ENCODE measurements at regions not wholly inside any gene's neighbourhood (a gene's known extent, or its start where the extent isn't known, plus 50 kb on each side); places are given as distances from the start of the nearest gene placed in this dataset.
A peak's percentile ranks its signal among the peaks of the same experiment; 100 is the strongest.

- no peak for DNase-seq (ENCODE audit: low read depth in 2 of 2)
These were observed 322.0 kb downstream of the RND3 start for GRCh38 chr2:150165442-150165841.

- no peak for DNase-seq (ENCODE audit: low read depth in 2 of 2)
These were observed 325.1 kb downstream of the RND3 start for GRCh38 chr2:150162241-150162942.

- peak; percentile 69 for DNase-seq (ENCODE audit: low read depth in 2 of 2)
These were observed 327.4 kb downstream of the RND3 start for GRCh38 chr2:150160058-150160457.

DNA sequence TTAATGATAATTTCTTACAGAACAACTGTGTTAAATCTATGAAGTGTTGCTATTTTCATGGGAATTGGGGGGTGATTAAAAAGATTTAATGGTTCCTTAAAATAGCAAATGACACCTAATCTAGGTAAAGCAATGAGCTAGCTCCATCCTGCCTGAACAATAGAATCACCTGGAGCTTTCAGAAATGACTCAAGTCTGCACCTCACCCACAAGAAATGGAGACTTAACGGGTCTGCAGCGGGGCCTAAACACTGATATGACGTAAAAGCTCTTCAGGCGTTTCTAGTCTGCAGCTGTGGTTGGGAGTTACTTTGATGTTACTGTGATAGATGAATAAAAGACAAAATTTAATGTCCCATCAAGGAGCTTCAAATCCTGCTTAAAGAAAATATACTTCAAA is 328.2 kb downstream of the RND3 start:
- no peak for DNase-seq (ENCODE audit: low read depth in 2 of 2)

DNA sequence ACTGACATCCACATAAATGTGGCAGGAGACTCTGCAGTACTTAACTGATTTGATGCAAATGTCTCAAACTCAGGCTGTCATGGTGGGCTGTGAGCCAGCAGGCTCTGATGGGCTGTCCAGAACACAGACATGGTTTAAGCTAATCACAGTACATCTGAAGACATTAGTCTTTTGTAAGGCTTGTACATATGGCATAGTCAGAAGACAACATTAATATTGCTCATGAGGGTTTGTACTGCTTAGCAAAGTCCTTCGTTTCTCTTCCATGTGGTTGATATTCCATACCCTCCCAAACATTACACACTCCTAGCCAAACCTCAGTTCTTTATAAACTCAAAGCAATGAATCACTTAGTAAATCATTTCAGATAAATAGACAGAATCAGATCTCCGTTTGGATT is 330.6 kb downstream of the RND3 start:
- no peak for DNase-seq (ENCODE audit: low read depth in 2 of 2)

DNA sequence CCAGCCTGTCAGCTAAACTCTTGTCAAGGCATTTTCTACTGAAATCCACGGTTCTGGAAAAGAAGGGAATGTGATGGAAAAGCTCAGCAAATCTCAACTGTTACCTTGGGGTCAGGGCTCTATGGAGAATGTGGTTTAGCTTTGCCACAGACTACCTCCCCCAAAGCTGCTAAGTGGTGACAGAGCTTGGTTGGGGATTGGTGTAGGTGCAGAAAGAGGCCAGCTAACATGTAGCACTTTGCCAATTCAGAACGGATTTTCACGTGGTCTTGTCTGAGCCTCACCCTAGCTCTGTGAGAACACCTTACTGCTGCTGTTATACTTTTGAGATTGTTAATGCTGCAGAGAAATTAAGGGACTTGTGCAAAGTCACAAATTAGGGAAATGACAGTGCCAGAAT is 331.1 kb downstream of the RND3 start:
- no peak for DNase-seq (ENCODE audit: low read depth in 2 of 2)

DNA sequence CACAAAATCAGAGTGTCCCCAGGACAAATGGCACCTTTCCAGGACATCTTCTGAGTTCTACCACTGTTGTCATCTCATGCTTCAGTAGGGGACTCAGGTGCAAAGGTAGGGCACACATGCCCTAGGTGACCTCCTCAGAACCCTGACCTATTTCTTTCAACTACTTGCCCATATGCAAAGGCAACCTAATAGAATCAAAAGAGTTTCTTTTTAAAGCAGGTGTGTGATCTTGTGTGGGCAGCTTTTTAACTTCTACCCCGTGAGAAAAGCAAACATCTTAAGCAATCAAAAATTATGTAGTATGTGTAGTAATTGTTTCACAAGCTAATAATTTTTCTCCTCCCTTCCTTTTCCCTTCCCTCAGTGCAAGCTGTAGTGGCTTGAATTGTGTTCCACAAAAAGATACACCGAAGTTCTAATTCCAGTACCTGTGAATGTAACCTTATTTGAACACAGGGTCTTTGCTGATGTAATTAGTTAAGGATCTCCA is 333.1 kb downstream of the RND3 start:
- no peak for DNase-seq (ENCODE audit: low read depth in 2 of 2)

DNA sequence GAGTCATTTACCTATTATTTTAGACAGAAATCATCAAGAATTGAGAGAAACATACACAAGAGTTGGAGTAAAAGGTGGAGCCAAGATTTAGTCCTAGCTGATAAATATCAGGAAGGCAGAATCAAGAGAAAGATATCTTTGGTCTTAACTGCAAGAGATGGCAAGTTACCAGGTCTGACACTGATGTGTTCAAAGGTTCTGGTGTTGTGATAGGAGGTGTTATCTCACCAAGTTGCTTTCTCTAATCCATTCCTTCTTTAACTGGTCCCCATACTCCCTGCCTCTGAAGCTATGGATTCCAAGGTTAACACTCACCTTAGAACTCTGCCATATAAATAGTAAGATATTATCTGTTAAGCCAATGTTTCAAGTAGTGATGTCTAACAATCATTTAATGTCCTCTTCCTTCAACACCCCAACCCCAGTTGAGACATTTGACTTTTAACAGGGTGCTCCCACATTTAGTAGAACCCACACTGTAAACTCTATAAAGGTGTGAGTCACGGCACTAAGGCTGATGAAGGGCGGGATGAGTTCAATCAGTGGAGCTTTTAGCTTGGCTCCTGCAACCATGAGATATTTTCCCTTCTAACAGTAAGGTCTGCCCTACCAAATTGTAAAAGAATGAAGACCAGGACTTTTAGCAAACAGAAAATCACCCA is 333.7 kb downstream of the RND3 start:
- DNase-seq (ENCODE audit: low read depth in 2 of 2), result no peak

GRCh38 chr2:150152230-150152629 is 335.2 kb downstream of the RND3 start:
- DNase-seq (ENCODE audit: low read depth in 2 of 2), result no peak

GRCh38 chr2:150150144-150150543 is 337.3 kb downstream of the RND3 start:
- no peak for DNase-seq (ENCODE audit: low read depth in 2 of 2)

GRCh38 chr2:150147889-150148683 is 339.4 kb downstream of the RND3 start:
- DNase-seq (ENCODE audit: low read depth in 2 of 2), result no peak

DNA sequence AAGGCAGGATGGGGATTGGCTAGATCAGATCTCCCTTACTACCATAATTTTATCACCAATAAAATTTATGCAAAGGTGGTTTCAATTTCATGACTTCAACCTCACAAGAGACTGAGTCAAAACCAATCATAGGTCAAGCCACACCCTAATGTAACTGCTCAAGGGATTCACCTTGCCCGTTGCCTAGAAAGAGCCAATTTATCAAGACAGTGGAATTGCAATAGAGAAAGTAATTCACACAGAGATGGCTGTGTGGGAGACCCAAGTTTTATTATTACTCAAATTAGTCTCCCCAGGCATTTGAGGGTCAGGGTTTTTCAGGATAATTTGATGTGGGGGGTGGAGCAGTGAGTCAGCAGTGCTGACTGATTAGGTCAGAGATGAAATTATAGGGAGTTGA is 340.6 kb downstream of the RND3 start:
- no peak for DNase-seq (ENCODE audit: low read depth in 2 of 2)

DNA sequence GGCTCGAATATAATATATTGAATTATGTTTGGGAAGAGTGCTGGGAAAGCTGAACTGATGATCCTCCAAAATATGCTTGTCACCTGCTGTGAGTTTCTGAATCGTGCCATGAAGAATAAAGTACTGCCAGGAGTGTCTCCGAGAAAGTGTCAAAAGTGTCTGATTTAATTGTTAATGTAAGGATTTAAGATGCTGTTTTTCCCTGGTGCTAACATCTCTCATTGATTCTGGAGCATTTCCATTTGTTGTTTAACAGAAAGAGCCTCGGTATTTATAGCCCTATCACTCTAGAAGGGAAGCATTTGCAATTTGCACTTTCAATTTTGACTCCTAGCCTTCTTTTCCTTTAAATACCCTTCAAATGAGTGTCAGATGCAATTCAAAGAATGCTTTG is 342.2 kb downstream of the RND3 start:
- DNase-seq (ENCODE audit: low read depth in 2 of 2), result no peak

- no peak for DNase-seq (ENCODE audit: low read depth in 2 of 2)
These were observed 342.7 kb downstream of the RND3 start for GRCh38 chr2:150144546-150145298.

- DNase-seq (ENCODE audit: low read depth in 2 of 2), result no peak
These were observed 344.4 kb downstream of the RND3 start for GRCh38 chr2:150143087-150143536.

DNA sequence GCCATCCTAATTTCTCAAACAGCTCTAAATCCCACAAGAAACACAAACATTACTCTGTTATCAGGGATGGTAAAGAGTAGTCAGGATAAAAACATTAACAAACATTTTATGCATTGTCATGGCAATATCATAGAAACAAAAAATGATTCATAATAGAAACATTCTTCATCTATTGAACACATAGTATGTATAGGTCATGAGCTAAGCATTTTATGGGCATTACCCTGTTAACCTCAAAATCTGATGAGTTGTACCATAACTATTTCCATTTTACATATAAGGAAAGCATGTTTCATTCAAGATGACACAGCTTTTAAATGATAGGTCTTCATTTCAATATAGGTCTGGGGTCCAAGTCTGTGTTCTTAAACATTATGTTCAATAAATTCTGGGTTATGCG is 344.9 kb downstream of the RND3 start:
- DNase-seq (ENCODE audit: low read depth in 2 of 2), result peak; percentile 76 to 78

GRCh38 chr2:150141226-150142001 is 346.1 kb downstream of the RND3 start:
- DNase-seq (ENCODE audit: low read depth in 2 of 2), result no peak

DNA sequence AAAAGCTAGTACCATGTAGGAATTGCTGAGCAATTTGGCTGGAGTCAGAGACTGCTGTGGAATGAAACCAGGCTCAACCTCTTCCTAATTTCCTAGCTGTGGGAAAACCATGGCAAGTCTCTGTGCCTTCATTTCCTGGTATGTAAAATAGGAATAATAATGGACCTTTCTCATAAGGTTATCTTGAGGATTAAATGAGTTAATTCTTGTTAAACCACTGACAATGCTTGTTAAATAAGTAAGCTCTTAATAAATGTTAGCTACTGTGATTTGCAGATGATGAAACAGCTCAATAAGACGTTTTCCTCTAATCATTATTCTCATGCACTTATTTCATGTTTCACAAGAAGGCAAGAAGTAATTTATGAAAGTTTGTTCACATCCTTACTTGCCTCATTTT is 346.7 kb downstream of the RND3 start:
- DNase-seq (ENCODE audit: low read depth in 2 of 2), result no peak

- DNase-seq (ENCODE audit: low read depth in 2 of 2), result no peak
These were observed 348.9 kb downstream of the RND3 start for GRCh38 chr2:150138587-150138986.

- no peak for DNase-seq (ENCODE audit: low read depth in 2 of 2)
These were observed 350.0 kb downstream of the RND3 start for GRCh38 chr2:150137338-150138069.
